NCI-H524 (cell line): ENCODE measurements at regions not wholly inside any gene's neighbourhood (a gene's known extent, or its start where the extent isn't known, plus 50 kb on each side); places are given as distances from the start of the nearest gene placed in this dataset.

Source experiments
- DNase-seq, 2 experiments: peaks; one replicate each; lab custom pipeline; 2025; lab: John Stamatoyannopoulos, UW

- DNase-seq = peak in 1 of 2 experiments; percentile 34
Measured at GRCh38 chr3:64945171-64945729, 257.4 kb upstream of the ADAMTS9 start.

DNA sequence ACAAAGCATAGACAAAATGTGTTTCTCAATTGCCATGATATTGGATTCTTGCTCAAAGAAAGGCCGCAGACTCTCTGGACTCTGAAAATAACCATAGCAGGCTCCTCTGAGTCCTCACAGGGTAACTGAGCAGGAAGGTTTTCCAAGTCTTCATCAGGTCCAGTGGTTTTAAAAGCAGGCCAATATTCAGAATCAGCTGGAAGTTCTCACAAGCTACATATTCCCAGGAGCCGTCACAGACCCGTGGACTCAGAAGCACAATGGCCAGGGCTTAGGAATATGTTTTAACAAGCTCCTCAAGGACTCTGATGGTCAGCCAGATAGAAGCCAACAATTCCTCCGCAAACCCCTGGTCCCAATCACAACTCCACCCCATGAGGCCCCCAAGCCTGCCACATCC lies 256.1 kb upstream of the ADAMTS9 start:
- no peak for DNase-seq

- no peak for DNase-seq
Measured at GRCh38 chr3:64940596-64941348, 253.0 kb upstream of the ADAMTS9 start.

GRCh38 chr3:64939747-64940450 lies 252.1 kb upstream of the ADAMTS9 start:
- peak; percentile 36 to 76 for DNase-seq

- no peak for DNase-seq
Measured at GRCh38 chr3:64939309-64939708, 251.5 kb upstream of the ADAMTS9 start.

- DNase-seq = no peak
Measured at GRCh38 chr3:64936556-64936955, 248.8 kb upstream of the ADAMTS9 start.

GRCh38 chr3:64935971-64936370 lies 248.2 kb upstream of the ADAMTS9 start:
- no peak for DNase-seq

GRCh38 chr3:64932666-64933342 lies 245.0 kb upstream of the ADAMTS9 start:
- no peak for DNase-seq

GRCh38 chr3:64932016-64932518 lies 244.3 kb upstream of the ADAMTS9 start:
- no peak for DNase-seq

- DNase-seq = no peak
Measured at GRCh38 chr3:64930891-64931290, 243.1 kb upstream of the ADAMTS9 start.

GRCh38 chr3:64928683-64929082 lies 240.9 kb upstream of the ADAMTS9 start:
- DNase-seq = no peak

- no peak for DNase-seq
Measured at GRCh38 chr3:64927689-64928088, 239.9 kb upstream of the ADAMTS9 start.

DNA sequence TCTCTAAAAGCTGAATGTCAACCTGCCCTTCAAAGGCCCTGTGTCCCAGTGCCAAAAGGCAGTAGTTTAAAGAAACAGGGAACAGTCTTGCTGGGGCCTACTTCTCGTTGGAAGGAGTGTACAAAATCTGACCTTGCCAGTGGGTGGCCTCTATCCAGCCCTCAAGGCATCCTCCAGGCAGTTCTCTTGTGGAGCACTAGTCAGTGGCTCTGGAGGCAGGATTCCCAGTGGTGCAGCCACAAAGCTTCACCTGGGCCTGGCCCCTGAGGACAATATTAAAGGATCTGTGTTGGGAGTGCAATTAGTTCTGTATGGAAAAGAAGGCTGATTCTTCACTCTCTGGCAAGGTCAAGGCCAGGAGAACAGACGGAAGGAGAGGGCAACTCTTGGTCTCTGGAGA lies 237.8 kb upstream of the ADAMTS9 start:
- DNase-seq = no peak

DNA sequence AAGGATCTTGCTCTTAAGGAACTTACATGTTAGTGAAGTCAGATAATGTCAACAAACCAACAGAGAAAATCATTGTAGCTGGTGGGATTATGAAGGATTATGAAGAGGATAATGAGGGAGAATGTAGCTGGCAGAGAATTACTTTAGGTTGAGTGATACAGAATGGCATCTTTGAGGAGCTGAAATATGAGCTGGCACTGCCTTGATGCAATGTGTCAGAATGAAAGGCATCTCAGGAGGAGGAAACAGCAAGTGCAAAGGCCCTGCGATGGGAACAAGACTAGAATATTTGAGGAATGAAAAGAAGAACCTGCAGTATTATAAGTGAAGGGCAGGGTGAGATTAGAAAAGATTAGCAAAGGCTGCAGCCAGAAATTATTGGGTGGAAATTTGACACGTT lies 237.2 kb upstream of the ADAMTS9 start:
- peak; percentile 36 to 50 for DNase-seq

- no peak for DNase-seq
Measured at GRCh38 chr3:64922213-64922612, 234.4 kb upstream of the ADAMTS9 start.

DNA sequence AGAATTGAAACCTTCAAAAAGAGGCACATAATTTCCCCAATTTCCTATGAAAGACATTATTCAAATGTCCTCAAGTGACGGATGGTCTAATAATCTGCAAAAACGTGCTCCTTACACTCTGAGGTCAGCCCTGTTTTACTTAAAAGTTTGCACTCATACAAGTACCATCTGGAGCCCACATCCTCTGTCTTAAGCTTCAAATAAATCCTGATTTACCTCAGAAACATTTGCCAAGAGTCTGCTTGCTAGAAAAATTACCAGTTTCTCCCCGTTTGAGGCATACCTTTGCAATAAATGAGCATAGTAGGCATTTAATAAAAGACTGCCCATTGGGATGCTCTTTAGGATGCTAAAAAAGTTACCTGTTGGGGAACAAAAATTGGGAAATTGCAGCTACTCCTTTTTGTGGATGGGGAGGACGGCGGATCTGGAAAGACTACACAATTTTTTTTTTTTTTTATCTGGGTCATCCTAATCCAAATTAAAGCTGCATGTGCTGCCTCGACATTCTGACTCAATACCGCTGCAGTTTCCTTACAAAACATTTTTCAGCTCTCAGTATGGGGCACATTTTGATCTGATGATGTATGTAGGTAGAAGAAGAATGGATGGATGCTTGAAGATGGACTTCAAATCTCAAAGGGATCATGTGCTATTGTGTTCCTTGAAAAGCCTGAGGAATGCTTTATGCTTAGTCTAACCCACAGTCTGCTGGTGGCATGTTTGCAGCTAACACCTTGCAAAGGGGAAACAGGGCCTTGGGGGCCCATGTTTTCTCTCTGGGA lies 233.7 kb upstream of the ADAMTS9 start:
- peak in 1 of 2 experiments; percentile 20 for DNase-seq

- DNase-seq = no peak
Measured at GRCh38 chr3:64919934-64920333, 232.1 kb upstream of the ADAMTS9 start.

GRCh38 chr3:64918989-64919388 lies 231.2 kb upstream of the ADAMTS9 start:
- DNase-seq = no peak

DNA sequence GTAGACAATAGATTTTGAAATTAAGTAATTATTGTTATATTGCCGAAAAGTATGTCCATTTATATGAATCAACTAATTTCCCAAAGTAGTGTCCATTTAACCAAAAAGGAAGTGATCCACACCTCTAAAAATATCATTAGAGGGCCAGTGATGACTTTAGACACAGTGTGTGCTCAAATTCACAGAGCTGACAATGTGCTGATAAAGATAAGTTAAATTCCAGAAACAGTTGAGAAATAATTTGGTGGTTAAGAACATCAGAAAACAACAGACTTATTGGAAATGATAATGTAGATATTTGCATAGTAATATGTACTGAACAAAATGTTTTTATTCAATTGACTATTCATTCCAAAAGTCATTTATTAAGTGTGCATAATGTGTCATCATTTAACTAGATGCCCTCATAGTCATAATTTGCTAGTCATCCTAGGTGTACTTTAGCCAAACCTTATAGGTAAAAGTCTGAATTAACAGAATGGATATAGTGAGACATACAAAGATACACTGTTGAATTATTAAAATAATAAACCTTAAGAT lies 230.2 kb upstream of the ADAMTS9 start:
- no peak for DNase-seq

DNA sequence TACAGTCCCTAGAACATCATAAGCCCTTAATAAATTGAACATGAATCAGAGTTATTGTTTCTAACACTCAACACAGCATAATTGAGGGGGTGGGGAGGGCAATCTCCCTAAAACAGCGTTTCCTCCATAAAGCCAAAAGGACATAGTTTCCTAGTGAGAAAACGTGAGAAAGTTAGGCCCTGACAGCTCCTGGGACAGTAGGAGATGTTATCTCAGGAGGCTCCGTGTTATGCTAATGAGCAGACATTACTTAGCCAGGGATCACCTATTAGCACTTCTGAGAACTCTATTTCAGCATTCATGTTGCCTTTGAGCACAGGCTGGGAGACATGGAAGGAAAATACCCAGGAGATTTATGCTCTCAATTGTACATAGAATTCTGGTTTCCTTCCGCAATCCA lies 229.1 kb upstream of the ADAMTS9 start:
- DNase-seq = no peak

GRCh38 chr3:64916192-64916798 lies 228.5 kb upstream of the ADAMTS9 start:
- DNase-seq = no peak
